HG03439 (cell line): ENCODE measurements at regions not wholly inside any gene's neighbourhood (a gene's known extent, or its start where the extent isn't known, plus 50 kb on each side); places are given as distances from the start of the nearest gene placed in this dataset.
"Not testable (repeated sequence)": the region's sequence is repeated elsewhere in the genome, so short reads cannot be mapped to it uniquely, and the experiment has no call there.

Experiments used
- ATAC-seq: cut with Tn5 transposase; IDR thresholded peaks from one replicate; pipeline ENCODE4 v1.9.1; 2021; ENCODE audit warnings: mild to moderate bottlenecking, moderate library complexity; ENCODE audit not compliant: unreplicated experiment

DNA sequence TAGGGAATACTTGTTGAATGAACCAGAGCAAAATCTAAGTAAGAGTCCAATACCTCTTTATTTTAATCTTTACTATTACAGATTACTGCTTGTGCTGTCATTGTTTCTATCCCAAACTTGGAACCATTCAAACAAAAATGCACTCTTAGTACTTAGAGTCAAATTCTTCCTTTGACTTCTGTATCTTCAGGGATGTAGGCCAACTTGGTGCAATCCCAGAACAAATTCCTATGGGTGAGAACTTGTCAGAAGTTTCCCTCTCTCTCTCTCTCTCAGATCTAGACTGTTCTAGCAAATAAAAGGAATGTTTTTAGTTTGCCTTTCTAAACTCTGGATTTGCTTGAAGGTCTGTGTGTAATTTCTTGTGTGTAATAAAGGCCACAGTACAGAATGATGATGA is 329.0 kb upstream of the TMTC4 start:
- ATAC-seq: no peak

DNA sequence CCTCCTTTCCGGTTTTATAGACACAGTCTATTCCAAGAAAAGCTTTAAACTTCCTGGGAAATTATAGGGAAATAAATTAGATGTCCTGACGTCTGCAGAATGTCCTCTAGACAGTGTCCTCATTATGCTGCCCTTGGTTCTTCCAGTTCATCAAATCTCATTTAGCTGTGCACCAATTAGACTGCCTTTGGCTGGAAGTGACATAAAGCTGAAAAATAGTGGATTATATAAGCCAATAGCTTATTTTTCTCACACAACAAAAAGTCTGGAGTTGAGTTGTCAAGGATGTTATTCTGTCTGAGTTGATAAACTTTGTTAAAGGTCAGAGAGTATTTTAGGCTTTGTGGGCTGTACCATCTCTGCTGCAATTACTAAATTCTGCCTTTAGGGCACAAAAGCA is 314.8 kb upstream of the TMTC4 start:
- ATAC-seq: no peak

DNA sequence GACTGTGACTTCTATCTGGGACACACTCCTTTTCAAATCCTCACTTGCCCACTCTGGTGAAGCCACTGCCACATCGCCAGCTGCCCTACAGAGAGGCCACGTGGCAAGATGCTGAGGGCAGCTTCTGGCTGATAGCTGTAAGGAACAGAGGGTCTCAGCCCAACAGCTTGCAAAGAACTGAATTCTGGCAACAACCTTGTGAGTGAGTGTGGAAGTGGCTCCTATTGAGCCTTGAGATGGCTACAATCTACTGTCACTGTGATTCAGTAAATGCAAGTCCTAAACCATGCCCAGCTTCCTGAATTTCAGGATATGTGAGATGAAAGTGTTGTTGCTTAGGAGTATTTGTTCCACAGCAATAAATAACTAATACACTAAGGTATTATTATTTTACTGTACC is 314.3 kb upstream of the TMTC4 start:
- no peak for ATAC-seq

DNA sequence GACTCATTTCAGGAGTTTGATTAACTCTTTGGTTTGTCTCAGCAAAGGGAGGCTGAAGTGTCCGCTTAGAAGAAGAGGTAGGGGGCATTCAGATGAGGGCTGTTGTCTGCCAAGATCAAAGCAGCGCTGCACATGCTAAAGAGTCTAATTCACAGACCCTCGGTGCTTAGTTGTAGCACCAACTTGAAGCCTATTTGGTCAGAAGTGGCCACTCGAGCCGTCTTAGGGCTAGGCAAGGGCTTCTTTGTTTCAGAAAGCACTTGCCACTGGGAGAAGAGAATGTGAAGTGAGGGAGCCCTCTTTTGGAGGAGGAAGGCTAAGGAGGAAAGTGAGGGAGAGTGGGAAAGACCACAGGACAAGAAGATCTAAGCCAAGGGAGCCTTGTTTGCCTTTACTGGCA is 313.4 kb upstream of the TMTC4 start:
- ATAC-seq: no peak

DNA sequence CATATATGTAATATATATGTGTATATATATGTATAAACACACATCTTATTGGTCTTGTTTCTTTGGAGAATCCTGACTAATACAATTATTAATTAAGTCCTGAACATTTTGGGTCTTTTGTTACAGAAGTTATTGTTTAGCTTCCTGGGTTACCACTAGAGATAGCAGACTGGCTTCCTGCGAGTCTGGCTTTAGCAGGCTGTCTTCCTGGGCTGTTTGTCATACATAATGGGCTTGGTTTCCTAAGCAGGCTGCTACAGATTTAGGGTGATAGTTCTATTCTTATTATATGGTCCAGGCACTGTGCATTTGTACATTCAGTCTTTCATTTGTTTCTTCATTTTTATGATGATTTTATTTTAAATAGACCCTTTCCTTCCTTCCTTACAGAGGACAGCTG is 312.0 kb upstream of the TMTC4 start:
- ATAC-seq: no peak

DNA sequence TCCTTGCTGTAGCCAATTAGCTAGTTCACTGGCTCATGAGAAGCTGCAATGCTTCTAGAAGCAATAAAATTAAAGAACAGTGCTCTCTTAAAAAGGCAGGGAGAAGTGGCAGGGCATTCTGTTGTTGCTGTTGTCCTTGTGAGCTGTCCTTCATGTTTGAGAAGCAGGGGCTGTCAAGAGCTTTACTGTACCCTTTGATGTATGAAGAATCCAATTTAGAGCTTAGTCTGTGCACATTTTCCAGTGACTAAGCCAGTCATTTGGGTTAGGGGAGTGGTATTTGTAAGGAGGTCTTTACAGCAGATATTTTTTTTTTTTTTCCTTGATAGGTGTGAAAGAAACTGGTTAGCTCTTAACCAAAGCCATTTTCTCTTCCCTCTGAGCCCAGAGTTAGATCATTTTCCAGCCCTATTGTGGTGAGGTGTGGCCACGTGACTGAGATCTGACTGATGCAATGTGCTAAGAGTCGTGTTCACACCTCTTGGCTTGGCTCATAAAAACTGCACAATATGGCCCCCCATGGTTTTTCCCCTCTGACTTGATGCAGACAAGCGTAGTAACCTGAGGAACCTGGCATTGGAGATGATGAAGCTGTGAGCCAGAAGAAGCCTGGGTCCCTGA is 309.6 kb upstream of the TMTC4 start:
- ATAC-seq: no peak

DNA sequence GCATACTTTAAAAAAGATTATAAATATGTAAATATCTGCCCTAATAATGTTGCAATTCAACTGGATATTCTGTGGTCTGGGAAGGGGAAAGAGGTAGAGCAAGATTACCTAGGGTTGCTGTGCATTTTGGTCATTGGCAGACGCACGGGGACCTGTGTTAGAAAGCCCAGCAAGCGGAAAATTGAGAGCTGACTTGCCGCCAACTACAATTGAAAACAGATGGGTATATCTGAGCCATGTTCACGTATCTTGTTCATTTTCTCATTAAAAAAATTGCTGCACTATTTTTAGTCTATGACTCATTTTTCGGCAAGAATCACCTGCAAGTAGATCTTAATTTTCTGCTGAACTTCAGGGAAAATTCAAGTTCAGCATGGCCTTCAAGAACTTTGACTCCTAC is 308.5 kb upstream of the TMTC4 start:
- no peak for ATAC-seq

DNA sequence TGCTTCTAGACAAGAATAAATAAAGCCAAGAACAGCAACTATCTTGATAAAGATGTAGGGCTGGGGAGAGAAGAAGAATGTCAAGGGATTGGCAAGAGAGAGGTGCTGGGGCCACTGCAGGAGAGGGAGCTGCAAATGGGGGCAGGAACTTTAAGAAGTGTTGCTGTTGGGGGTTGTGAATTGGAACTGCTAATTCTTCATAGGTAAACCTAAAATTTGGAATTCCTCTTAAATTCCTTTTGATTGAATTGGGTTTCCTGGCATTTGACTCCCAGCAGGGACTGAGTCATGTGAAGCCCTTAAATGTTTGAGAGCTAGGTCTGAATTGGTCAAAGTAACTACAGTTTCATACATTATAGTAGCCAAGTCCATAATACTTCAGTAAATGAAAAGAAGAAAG is 305.6 kb upstream of the TMTC4 start:
- ATAC-seq: no peak

DNA sequence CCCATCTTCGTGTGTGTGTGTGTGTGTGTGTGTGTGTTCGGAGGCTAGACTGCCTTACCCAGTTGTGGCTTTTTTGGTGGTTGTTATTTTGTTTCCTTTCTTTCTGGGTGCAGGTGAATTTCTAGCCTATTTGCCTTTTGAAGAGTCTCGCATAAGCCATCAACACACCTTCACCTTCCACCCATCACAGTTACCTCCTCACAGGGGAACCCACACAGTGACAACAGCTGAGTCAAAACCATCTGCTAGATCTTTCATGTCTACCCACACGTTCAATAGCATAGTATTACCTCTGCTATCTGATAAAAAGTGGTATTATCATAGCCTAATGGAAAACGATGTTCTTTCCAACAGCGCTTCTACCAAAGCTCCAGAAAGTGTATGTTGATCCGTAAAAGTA is 303.2 kb upstream of the TMTC4 start:
- ATAC-seq: no peak

DNA sequence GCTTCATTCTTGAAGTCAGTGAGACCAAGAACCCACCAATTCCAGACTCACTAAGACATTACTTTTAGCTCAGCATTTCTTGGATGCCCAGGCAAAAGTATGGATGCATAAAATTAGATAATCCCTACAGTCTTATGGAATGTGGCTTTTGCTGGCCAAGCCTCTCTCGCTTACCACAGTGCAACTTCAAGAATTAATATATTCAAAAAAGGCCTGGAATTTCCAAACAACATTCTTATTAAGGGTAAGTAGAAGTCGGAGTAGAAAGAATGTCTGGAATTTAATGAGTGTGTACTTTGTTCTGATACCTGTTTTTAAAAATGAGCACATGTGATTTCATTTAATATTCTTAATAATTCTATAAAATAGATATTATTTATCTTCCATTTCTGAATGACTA is 302.4 kb upstream of the TMTC4 start:
- ATAC-seq: no peak

DNA sequence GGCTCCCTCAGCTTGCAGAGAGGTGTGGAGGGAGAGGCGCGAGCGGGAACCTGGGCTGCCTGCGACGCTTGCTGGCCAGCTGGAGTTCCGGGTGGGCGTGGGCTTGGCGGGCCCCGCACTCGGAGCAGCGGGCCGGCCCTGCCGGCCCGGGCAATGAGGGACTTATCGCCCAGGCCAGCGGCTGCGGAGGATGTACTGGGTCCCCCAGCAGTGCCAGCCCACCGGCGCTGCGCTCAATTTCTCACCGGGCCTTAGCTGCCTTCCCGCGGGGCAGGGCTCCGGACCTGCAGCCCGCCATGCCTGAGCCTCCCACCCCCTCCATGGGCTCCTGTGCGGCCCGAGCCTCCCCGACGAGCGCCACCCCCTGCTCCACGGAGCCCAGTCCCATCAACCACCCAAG is 301.1 kb upstream of the TMTC4 start:
- ATAC-seq: not testable (repeated sequence)

DNA sequence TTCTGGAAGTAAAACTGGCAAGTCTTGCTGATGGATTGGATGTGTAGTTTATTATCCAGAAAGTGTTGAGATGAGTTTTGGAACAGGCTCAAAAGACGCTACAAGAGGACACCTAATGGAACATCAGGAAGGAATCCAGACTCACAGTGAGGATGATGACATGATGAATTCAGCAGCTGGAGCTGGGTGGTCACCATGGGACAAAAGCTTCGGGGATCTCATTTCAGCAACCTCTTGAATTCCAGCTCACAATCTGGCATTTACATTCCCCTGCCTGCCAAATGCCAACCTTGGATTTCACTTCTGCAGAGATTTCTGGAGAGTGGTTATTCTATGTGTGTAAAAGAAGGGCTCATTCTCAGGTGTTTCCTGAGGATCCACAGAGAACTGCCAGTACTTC is 288.0 kb upstream of the TMTC4 start:
- no peak for ATAC-seq

DNA sequence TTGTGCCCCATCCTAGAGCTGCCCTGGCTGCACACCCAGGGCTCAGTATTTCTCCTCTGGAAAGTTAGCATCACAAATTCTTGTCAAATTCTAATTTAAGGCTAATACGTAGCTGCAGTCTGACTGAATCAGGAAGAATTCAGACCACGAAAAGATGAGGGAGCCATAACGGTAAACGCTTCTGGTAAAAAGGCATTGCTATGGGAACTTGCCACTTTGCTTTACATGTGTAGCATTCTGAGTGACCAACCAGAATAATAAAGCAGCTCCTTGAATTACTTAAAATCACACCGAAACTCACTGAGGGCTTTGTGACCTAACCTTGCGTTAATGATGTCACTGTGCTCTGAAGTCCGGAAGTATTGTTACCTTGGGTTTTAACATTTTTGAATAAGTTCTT is 286.6 kb upstream of the TMTC4 start:
- no peak for ATAC-seq

DNA sequence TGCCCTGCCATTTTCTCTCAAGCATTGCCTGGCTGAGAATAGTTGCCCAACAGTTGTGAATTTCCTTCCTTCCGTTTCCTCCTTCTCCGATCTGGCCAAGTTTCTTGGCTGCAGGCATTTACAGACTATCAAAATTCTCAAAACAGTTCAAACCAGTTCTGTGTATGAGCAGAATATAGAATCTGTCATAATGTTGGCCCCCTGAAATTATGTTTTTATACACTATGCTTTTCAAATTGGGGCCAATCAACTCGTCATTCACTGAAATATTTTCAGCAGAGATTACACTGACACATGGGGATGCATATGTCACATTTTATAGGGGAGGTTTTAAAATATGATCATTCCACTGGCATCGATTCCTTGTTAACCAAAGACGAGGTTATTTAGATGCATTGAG is 284.2 kb upstream of the TMTC4 start:
- no peak for ATAC-seq

DNA sequence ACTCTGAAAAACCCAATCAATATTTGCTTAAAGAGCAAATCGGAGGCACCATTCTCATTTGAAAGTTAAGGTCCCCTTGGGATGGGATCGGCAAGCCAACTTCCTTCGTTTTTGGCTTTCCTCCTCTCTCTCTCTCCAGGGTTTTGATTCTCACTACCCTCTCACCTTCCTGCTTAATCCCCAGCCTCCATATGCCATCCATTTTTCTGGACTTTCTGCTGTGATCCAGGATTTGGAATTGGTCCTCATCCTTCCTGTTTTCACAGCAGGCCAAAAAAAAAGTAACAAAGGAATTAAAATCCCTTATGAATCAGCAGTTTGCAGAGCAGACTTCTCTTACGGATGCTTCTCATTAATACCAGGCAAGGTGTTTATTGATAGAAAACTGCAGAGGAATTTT is 283.1 kb upstream of the TMTC4 start:
- ATAC-seq: no peak

DNA sequence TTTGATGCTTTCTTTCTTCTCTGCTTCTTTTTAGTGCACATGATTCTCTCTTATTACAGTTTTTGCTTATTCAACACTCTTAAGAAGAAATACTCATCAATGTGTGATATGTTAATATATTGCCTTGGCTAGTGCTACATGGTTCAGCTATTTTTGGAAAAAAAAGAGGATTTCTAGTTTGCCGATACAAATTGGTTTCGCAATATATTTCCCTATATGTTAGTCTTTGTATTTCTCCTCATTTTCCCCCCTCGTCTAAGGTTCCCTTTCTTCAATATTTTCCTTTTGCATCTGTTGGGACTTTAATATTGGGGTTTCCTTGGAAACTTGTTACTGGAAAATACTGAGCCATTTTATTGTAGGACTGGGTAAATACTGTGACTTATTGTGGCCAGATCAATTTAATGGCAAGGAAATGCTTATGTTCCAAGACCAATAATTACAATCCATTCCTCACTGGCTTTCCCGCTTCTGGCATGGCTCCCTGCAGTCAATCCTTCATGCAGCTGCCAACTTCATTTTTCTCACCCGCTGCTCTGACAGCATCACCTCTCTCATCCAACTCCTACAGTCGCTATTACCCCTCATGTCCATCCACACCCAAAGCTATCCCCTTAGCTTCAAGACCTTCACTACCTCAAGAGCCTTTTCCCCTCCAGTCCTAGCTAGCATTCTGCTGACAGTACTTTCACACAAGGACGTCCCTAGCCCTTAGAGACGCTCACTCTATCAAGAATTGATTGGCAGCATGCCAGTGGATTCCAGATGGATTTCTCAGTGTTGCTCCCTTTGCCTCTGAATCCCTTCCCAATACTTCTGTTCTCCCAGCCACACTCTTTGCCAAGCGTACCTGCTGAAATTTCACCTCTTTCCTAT is 280.1 kb upstream of the TMTC4 start:
- no peak for ATAC-seq

DNA sequence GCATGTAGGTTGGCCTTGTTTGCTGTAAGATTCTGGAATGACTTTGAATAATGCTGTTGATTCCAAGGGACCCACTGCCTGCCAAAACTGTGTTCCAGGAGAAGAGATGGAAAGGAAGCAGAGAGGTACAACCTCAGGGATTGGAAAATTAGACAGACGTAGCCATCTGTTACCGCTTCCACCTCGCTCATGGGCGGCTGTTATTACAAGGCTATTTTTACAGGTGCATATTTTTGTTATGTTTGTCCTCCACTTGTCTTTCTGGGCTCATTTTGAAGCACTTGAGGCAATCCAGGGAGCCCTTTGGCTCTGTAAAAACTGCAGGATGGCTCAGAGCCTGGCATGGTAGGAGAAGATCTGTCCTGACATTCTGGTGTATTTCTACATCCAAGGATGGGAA is 276.4 kb upstream of the TMTC4 start:
- no peak for ATAC-seq

DNA sequence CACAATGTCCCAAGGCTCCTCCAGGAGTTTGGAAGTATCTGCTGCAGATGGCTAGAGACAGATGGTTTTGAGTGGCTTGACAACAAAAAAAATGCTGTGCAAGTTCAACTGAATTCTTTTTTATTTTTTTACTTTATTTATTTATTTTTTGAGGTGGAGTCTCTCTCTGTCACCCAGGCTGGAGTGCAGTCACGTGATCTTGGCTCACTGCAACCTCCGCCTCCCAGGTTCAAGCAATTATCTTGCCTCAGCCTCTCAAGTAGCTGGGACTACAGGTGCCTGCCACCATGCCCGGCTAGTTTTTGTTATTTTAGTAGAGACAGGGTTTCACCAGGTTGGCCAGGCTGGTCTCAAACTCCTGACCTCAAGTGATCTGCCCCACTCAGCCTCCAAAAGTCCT is 274.3 kb upstream of the TMTC4 start:
- ATAC-seq: not testable (repeated sequence)

DNA sequence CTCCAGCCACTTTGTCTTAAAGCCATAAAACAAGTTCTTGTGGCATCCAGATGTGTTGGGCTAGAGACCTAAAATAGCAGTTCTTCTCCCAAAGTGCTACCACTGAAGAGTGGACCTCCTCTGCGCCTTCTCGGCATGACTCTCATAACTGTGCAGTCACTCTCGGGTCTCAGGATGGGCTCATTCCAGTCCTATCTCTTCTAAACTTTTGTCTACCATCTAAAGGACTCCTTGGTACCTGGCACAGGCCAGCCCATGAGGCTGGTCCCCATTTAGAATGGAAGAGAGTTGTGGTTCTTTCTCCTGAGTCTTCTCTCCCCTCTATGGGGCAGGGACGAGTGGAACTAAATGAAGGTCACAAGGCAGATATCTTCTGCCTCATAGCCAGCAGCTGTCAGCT is 272.0 kb upstream of the TMTC4 start:
- no peak for ATAC-seq

DNA sequence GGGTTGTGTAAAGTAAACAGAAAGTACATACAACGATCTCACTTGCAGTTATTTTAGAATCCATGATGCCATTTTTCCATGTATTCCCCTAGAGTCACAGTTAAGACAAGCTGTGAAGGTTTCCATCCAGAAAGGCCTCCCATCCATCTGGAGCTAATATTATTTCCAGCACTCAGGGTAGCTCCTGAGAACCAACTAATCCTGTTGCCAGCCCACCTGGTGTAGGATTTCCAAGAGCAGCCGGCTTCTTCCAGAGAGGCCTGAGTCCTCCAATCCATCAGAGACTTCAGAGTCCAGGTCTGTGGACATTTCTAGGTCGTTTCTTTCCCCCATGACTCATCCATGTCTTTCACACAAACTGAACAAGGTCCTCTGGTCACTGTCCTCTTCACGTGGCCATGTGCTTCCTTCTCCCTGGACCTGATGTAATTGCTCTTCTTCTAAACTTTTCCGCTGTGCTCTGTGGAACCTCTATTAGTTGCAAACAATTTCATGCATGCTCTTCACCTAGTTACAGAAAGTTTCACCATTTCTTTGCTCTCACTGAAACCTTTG is 270.3 kb upstream of the TMTC4 start:
- no peak for ATAC-seq

DNA sequence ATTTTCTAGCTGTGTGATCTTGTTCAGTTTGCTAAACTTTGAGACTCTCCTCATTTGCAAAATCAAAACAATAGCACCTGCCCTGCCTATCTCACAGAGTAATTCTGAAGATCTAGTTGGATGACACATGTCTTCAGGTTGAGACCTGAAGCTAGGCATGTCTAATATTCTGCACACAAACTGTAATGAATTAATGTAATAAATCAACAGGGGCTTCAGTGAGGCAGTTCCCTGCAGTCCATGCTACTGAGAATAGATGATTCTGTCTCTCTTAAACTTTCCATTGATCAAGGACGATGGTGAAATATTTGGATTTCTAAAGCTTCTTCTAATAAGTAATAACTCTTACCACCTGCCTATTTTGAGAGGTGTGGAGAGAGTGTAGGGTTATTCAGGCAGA is 268.1 kb upstream of the TMTC4 start:
- ATAC-seq: no peak
